H1 (cell line): ENCODE measurements at regions not wholly inside any gene's neighbourhood (a gene's known extent, or its start where the extent isn't known, plus 50 kb on each side); places are given as distances from the start of the nearest gene placed in this dataset.

ENCODE experiments used
- GABPA ChIP-seq: IDR thresholded peaks from 2 replicates; pipeline ENCODE4 v1.6.1; 2011; ENCODE audit warnings: mild to moderate bottlenecking, low read length, moderate library complexity, borderline replicate concordance; ENCODE audit not compliant: insufficient read depth
- ZNF274 ChIP-seq: IDR thresholded peaks from 2 replicates; pipeline ENCODE4 v1.7.0; 2012; ENCODE audit warnings: low read length, borderline replicate concordance; ENCODE audit errors: extremely low read depth
- TF ChIP-seq, protein P1 (sequence below), 3 experiments: IDR thresholded peaks; 1 replicate in 2 of 3; 2 replicates in 1 of 3; pipeline versions ENCODE4 v1.5.1 to v1.6.1; 2011; ENCODE audit warnings: low read length in 3 of 3, mild to moderate bottlenecking in 3 of 3, inconsistent platforms in 2 of 3, low read depth in 1 of 3, moderate library complexity in 1 of 3; ENCODE audit not compliant: insufficient read depth in 1 of 3; ENCODE audit errors: control extremely low read depth in 1 of 3

DNA sequence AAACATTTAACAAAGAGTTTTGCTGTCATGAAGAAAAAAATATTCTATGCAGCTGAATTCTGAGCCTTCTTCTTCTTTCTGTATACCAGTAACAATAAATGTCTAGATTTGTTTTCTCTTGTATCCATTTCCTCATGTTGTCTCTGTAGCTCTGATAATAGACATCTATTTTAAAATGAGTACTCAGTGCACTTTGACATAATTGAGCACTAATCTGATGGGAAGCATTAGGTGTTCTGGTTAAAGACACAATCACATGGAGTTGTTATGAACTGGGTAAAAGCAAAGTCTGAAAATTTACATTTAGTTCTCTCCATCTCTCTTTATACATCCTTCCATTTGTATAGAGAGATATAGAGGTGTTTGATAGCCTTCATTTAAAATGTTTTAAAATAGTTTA, 230.0 kb downstream of the BCHE start:
- TF ChIP-seq GABPA (no peak), ZNF274 (no peak)
- TF ChIP-seq, protein P1, sequence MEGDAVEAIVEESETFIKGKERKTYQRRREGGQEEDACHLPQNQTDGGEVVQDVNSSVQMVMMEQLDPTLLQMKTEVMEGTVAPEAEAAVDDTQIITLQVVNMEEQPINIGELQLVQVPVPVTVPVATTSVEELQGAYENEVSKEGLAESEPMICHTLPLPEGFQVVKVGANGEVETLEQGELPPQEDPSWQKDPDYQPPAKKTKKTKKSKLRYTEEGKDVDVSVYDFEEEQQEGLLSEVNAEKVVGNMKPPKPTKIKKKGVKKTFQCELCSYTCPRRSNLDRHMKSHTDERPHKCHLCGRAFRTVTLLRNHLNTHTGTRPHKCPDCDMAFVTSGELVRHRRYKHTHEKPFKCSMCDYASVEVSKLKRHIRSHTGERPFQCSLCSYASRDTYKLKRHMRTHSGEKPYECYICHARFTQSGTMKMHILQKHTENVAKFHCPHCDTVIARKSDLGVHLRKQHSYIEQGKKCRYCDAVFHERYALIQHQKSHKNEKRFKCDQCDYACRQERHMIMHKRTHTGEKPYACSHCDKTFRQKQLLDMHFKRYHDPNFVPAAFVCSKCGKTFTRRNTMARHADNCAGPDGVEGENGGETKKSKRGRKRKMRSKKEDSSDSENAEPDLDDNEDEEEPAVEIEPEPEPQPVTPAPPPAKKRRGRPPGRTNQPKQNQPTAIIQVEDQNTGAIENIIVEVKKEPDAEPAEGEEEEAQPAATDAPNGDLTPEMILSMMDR (IDR thresholded peaks at IDR 0.05; ENCODE audit: control extremely low read depth in 1 of 3, insufficient read depth in 1 of 3, low read depth in 1 of 3, low read length in 3 of 3), result no peak
